ENCODE measurements at regions not wholly inside any gene's neighbourhood (a gene's known extent, or its start where the extent isn't known, plus 50 kb on each side); places are given as distances from the start of the nearest gene placed in this dataset.

GRCh38 chrX:40395102-40395501, 185.7 kb upstream of the ATP6AP2 start:
- TF ChIP-seq CTCF (IDR thresholded peaks at IDR 0.05) (no peak), EP300 (IDR thresholded peaks at IDR 0.05) (no peak), POLR2AphosphoS5 (IDR thresholded peaks at IDR 0.05) (no peak)

Data from esophagus muscularis mucosa (tissue), 4 donors.